ENCODE measurements at regions not wholly inside any gene's neighbourhood (a gene's known extent, or its start where the extent isn't known, plus 50 kb on each side); places are given as distances from the start of the nearest gene placed in this dataset.
A peak's percentile ranks its signal among the peaks of the same experiment; 100 is the strongest.

- H3K9ac ChIP-seq (ENCODE audit: control insufficient read depth, insufficient read depth, low read length): peak overlapping the region; percentile 24; the same call in 1 of the 2 replicates
- H3K79me2 ChIP-seq (ENCODE audit: control insufficient read depth, insufficient read depth, low read length): no peaks in the 10 kb centered on the region
- peak overlapping the region; percentile 59 for H2AFZ ChIP-seq (ENCODE audit: control insufficient read depth, low read depth, low read length)
- H3K4me2 ChIP-seq (ENCODE audit: control insufficient read depth, insufficient read depth): peak overlapping the region; percentile 80
- SMC1A ChIA-PET (ENCODE audit: uncharacterized antibody, unreplicated experiment): interaction anchor here (0.6 to 5.3 kb wide), 10 partner anchors 7 to 60 kb away, joined by 3 to 26 read pairs (median 4); partner anchors contain the start of gene CHD2
- RAD21 ChIA-PET (ENCODE audit: unreplicated experiment): interaction anchor here (1.1 to 2.2 kb wide), 5 partner anchors 9 to 60 kb away, joined by 3 to 8 read pairs (median 5); partner anchors contain the start of gene CHD2
- WGBS (ENCODE audit: insufficient coverage, insufficient replicate concordance, low lambda C conversion rate, missing lambda C conversion rate): 47% methylated on average over 3 of the region's 3 CpGs
- H3K4me3 ChIP-seq: no peak overlapping the region
- ATAC-seq: peak; percentile 16
- no peaks in the 10 kb centered on the region for H4K20me1 ChIP-seq (ENCODE audit: control insufficient read depth, insufficient read depth)
- no peak for FAIRE-seq
- POLR2A ChIA-PET: interaction anchor here (0.7 to 1.4 kb wide), 7 partner anchors 8 to 76 kb away, joined by 3 to 7 read pairs (median 3); no protein-coding TSS in a partner anchor
- TF ChIP-seq TARDBP (IDR thresholded peaks at IDR 0.05; ENCODE audit: borderline replicate concordance): no peak
- TF ChIP-seq RFX5 (IDR thresholded peaks at IDR 0.05; ENCODE audit: low read depth, low read length): no peak
- no peak for TF ChIP-seq TCF3 (IDR thresholded peaks at IDR 0.05; ENCODE audit: borderline replicate concordance, insufficient read depth, low read depth, low read length)
- TF ChIP-seq TAF1 (IDR thresholded peaks at IDR 0.05; ENCODE audit: borderline replicate concordance, low read depth, low read length): no peak
- no peak for TF ChIP-seq IKZF1 (conservative IDR thresholded peaks at IDR 0.05)
- no peak for TF ChIP-seq BRCA1 (IDR thresholded peaks at IDR 0.05; ENCODE audit: low read depth, low read length)
- no peak for TF ChIP-seq BCL3 (IDR thresholded peaks at IDR 0.05; ENCODE audit: borderline replicate concordance, insufficient read depth, low read depth, low read length, poor library complexity, severe bottlenecking)
- TF ChIP-seq ZNF207 (IDR thresholded peaks at IDR 0.05; ENCODE audit: borderline replicate concordance): no peak
- TF ChIP-seq ZNF24 (IDR thresholded peaks at IDR 0.05): no peak
- no peak for TF ChIP-seq ZNF217 (IDR thresholded peaks at IDR 0.05)
- TF ChIP-seq NBN (IDR thresholded peaks at IDR 0.05): no peak
- no peak for TF ChIP-seq E2F4 (IDR thresholded peaks at IDR 0.05; ENCODE audit: low read depth, low read length)
- TF ChIP-seq EGR1 (IDR thresholded peaks at IDR 0.05; ENCODE audit: borderline replicate concordance in 1 of 2, low read depth in 2 of 2, low read length in 2 of 2): no peak
- TF ChIP-seq E2F8 (IDR thresholded peaks at IDR 0.05; ENCODE audit: low read depth, partially characterized antibody): no peak
- TF ChIP-seq ZZZ3 (IDR thresholded peaks at IDR 0.05; ENCODE audit: control insufficient read depth, insufficient read length, low read depth): no peak
- TF ChIP-seq FOS (IDR thresholded peaks at IDR 0.05; ENCODE audit: borderline replicate concordance, extremely low read depth, insufficient read length): no peak
- intact Hi-C loops (cut with micrococcal nuclease; ENCODE audit: unreplicated experiment): no loop called here
- H3K27ac ChIP-seq (ENCODE audit: control insufficient read depth, insufficient read depth): peak overlapping the region; percentile 57
- H3K4me1 ChIP-seq (ENCODE audit: control insufficient read depth, insufficient read depth, low read length): peaks cover 20% of the 10 kb centered on the region
- in situ Hi-C loops (cut with MboI): no loop called here
- no peak for DNase-seq (ENCODE audit: low read depth, low spot score)
- H3K36me3 ChIP-seq (ENCODE audit: control insufficient read depth in 2 of 2, insufficient read depth in 2 of 2, low read length in 1 of 2): no peaks in the 10 kb centered on the region
- no peaks in the 10 kb centered on the region for H3K9me3 ChIP-seq (replicated peaks; ENCODE audit: control insufficient read depth, insufficient read depth, low read length)
- no TSS peak for BruUV-seq (replicated peaks)
- CTCF ChIA-PET: interaction anchor here (0.8 to 1.1 kb wide), 3 partner anchors 18 to 67 kb away, joined by 3 to 5 read pairs (median 3); no protein-coding TSS in a partner anchor
- no peaks in the 10 kb centered on the region for H3K27me3 ChIP-seq (replicated peaks in 1 of 2; ENCODE audit: control insufficient read depth in 2 of 2, insufficient read depth in 2 of 2, low read length in 1 of 2)
Measured at GRCh38 chr15:92840149-92840548, 60.0 kb upstream of the CHD2 start.
